ENCODE measurements at regions not wholly inside any gene's neighbourhood (a gene's known extent, or its start where the extent isn't known, plus 50 kb on each side); places are given as distances from the start of the nearest gene placed in this dataset.

GRCh38 chr2:217256251-217256650 lies 396.4 kb upstream of the TNP1 start:
- DNase-seq: no peak

GRCh38 chr2:217254111-217254510 lies 394.2 kb upstream of the TNP1 start:
- no peak for DNase-seq

GRCh38 chr2:217252181-217252580 lies 392.3 kb upstream of the TNP1 start:
- no peak for DNase-seq

- no peak for DNase-seq
These were observed 390.2 kb upstream of the TNP1 start for GRCh38 chr2:217250013-217250524.

- DNase-seq: no peak
These were observed 389.5 kb upstream of the TNP1 start for GRCh38 chr2:217249121-217250012.

GRCh38 chr2:217248312-217248935 lies 388.6 kb upstream of the TNP1 start:
- DNase-seq: no peak

GRCh38 chr2:217247476-217247875 lies 387.6 kb upstream of the TNP1 start:
- no peak for DNase-seq

GRCh38 chr2:217246108-217246507 lies 386.2 kb upstream of the TNP1 start:
- DNase-seq: no peak

GRCh38 chr2:217244815-217245214 lies 385.0 kb upstream of the TNP1 start:
- DNase-seq: no peak

- no peak for DNase-seq
These were observed 383.1 kb upstream of the TNP1 start for GRCh38 chr2:217242947-217243346.

- DNase-seq: no peak
These were observed 371.9 kb upstream of the TNP1 start for GRCh38 chr2:217231724-217232123.

GRCh38 chr2:217231212-217231611 lies 371.3 kb upstream of the TNP1 start:
- DNase-seq: no peak

GRCh38 chr2:217228732-217229131 lies 368.9 kb upstream of the TNP1 start:
- no peak for DNase-seq

GRCh38 chr2:217227794-217228193 lies 367.9 kb upstream of the TNP1 start:
- no peak for DNase-seq

GRCh38 chr2:217225596-217225995 lies 365.7 kb upstream of the TNP1 start:
- no peak for DNase-seq

- DNase-seq: no peak
These were observed 363.5 kb upstream of the TNP1 start for GRCh38 chr2:217223222-217223930.

GRCh38 chr2:217222309-217222910 lies 362.5 kb upstream of the TNP1 start:
- no peak for DNase-seq

- DNase-seq: no peak
These were observed 360.6 kb upstream of the TNP1 start for GRCh38 chr2:217220228-217221013.

- no peak for DNase-seq
These were observed 359.3 kb upstream of the TNP1 start for GRCh38 chr2:217219164-217219520.

- no peak for DNase-seq
These were observed 358.7 kb upstream of the TNP1 start for GRCh38 chr2:217218269-217219163.

- no peak for DNase-seq
These were observed 357.1 kb upstream of the TNP1 start for GRCh38 chr2:217216982-217217381.
